ENCODE measurements at regions not wholly inside any gene's neighbourhood (a gene's known extent, or its start where the extent isn't known, plus 50 kb on each side); places are given as distances from the start of the nearest gene placed in this dataset.

- no peak for DNase-seq
Measured at GRCh38 chr18:40388121-40388520, 1566.9 kb upstream of the PIK3C3 start.

GRCh38 chr18:40387130-40387787 lies 1567.8 kb upstream of the PIK3C3 start:
- DNase-seq: no peak

GRCh38 chr18:40382197-40382596 lies 1572.8 kb upstream of the PIK3C3 start:
- DNase-seq: no peak

- DNase-seq: no peak
Measured at GRCh38 chr18:40380686-40381439, 1574.2 kb upstream of the PIK3C3 start.

GRCh38 chr18:40375837-40376236 lies 1579.2 kb upstream of the PIK3C3 start:
- no peak for DNase-seq

GRCh38 chr18:40371673-40372072 lies 1583.4 kb upstream of the PIK3C3 start:
- no peak for DNase-seq

- DNase-seq: no peak
Measured at GRCh38 chr18:40367576-40367975, 1587.5 kb upstream of the PIK3C3 start.

GRCh38 chr18:40366521-40366920 lies 1588.5 kb upstream of the PIK3C3 start:
- no peak for DNase-seq

- DNase-seq: no peak
Measured at GRCh38 chr18:40365526-40365925, 1589.5 kb upstream of the PIK3C3 start.

- DNase-seq: no peak
Measured at GRCh38 chr18:40360558-40360957, 1594.5 kb upstream of the PIK3C3 start.

GRCh38 chr18:40357536-40357935 lies 1597.5 kb upstream of the PIK3C3 start:
- DNase-seq: no peak

GRCh38 chr18:40356168-40356567 lies 1598.9 kb upstream of the PIK3C3 start:
- no peak for DNase-seq

- DNase-seq: no peak
Measured at GRCh38 chr18:40355726-40356125, 1599.3 kb upstream of the PIK3C3 start.

GRCh38 chr18:40348196-40348595 lies 1606.8 kb upstream of the PIK3C3 start:
- no peak for DNase-seq

GRCh38 chr18:40347261-40347660 lies 1607.8 kb upstream of the PIK3C3 start:
- DNase-seq: no peak

- DNase-seq: no peak
Measured at GRCh38 chr18:40346146-40346545, 1608.9 kb upstream of the PIK3C3 start.

- no peak for DNase-seq
Measured at GRCh38 chr18:40341701-40342100, 1613.3 kb upstream of the PIK3C3 start.

GRCh38 chr18:40338284-40338683 lies 1616.8 kb upstream of the PIK3C3 start:
- no peak for DNase-seq

- no peak for DNase-seq
Measured at GRCh38 chr18:40326985-40327384, 1628.0 kb upstream of the PIK3C3 start.

- no peak for DNase-seq
Measured at GRCh38 chr18:40325988-40326387, 1629.0 kb upstream of the PIK3C3 start.

GRCh38 chr18:40314199-40314598 lies 1640.8 kb upstream of the PIK3C3 start:
- no peak for DNase-seq

GRCh38 chr18:40313030-40313642 lies 1641.9 kb upstream of the PIK3C3 start:
- DNase-seq: no peak

- no peak for DNase-seq
Measured at GRCh38 chr18:40307627-40308026, 1647.4 kb upstream of the PIK3C3 start.

- DNase-seq: no peak
Measured at GRCh38 chr18:40296717-40297413, 1658.2 kb upstream of the PIK3C3 start.
